ENCODE measurements at regions not wholly inside any gene's neighbourhood (a gene's known extent, or its start where the extent isn't known, plus 50 kb on each side); places are given as distances from the start of the nearest gene placed in this dataset.

GRCh38 chr16:60127196-60127595, 1393.1 kb upstream of the GOT2 start:
- TF ChIP-seq ZNF274 (CRISPR knock-in tag; IDR thresholded peaks at IDR 0.05), result no peak
- no peak for TF ChIP-seq ZNF468 (CRISPR knock-in tag; IDR thresholded peaks at IDR 0.05)
- TF ChIP-seq ISX (CRISPR knock-in tag; conservative IDR thresholded peaks at IDR 0.05), result no peak
- no peak for TF ChIP-seq MEF2D (CRISPR knock-in tag; IDR thresholded peaks at IDR 0.05)
- TF ChIP-seq TRIM22 (IDR thresholded peaks at IDR 0.05), result no peak
- TF ChIP-seq ATF3 (CRISPR knock-in tag; IDR thresholded peaks at IDR 0.05), result no peak
- TF ChIP-seq DBP (CRISPR knock-in tag; IDR thresholded peaks at IDR 0.05; ENCODE audit: not compliant biosample characterization), result no peak
- TF ChIP-seq SPEN (CRISPR knock-in tag; IDR thresholded peaks at IDR 0.05; ENCODE audit: low read depth), result no peak
- no peak for TF ChIP-seq FOXK2 (IDR thresholded peaks at IDR 0.05)
- intact Hi-C loops (cut with micrococcal nuclease; ENCODE audit: unreplicated experiment), result no loop called here
- no TSS peak for BruUV-seq (replicated peaks)
- DNase-seq (ENCODE audit: low spot score) (no peak), FAIRE-seq (no peak), ATAC-seq (no peak)
- WGBS (ENCODE audit: low lambda C conversion rate), result 20% methylated on average over 1 of the region's 1 CpG
- in situ Hi-C loops (cut with HindIII; ENCODE audit: extremely low pct_ligation_motif_present, low pct_unique_long_range_greater_than_20kb), result no loop called here
- Histone ChIP-seq H3K36me3 (replicated peaks in 1 of 2; ENCODE audit: control insufficient read depth in 1 of 2, insufficient read depth in 2 of 2, low read length in 2 of 2) (no peaks in the 10 kb centered on the region), H2AFZ (ENCODE audit: low read length) (no peak overlapping the region), H3K9ac (ENCODE audit: insufficient read depth, low read depth, low read length) (no peak overlapping the region), H3K27ac (ENCODE audit: extremely low read length, insufficient read depth, low read length) (no peak overlapping the region), H3K4me2 (ENCODE audit: low read depth, low read length) (no peak overlapping the region), H3K9me3 (ENCODE audit: low read length) (peaks cover 70% of the 10 kb centered on the region), H3K4me3 (replicated peaks in 1 of 3; ENCODE audit: insufficient read depth in 1 of 3, low read depth in 2 of 3, low read length in 3 of 3) (no peak overlapping the region), H3K4me1 (ENCODE audit: insufficient read depth, low read length) (no peaks in the 10 kb centered on the region), H4K20me1 (ENCODE audit: insufficient read depth, low read length) (no peaks in the 10 kb centered on the region), H3K27me3 (ENCODE audit: control insufficient read depth in 1 of 2, insufficient read depth in 2 of 2, low read length in 2 of 2) (no peaks in the 10 kb centered on the region), H3K79me2 (ENCODE audit: insufficient read depth, low read length) (no peaks in the 10 kb centered on the region)
- CTCF ChIA-PET (ENCODE audit: low intra/inter-chr PET ratio, low total read pairs), result no interaction called here
- POLR2A ChIA-PET, result no interaction called here

Data from HepG2 (cell line).